Daoy (cell line): ENCODE measurements at regions not wholly inside any gene's neighbourhood (a gene's known extent, or its start where the extent isn't known, plus 50 kb on each side); places are given as distances from the start of the nearest gene placed in this dataset.
"Not testable (repeated sequence)": the region's sequence is repeated elsewhere in the genome, so short reads cannot be mapped to it uniquely, and the experiment has no call there.

Source experiments
- DNase-seq: peaks from one replicate; pipeline ENCODE4 v3.0.0-alpha.2; 2015; ENCODE audit warnings: low read depth

- no peak for DNase-seq
These were observed 54.0 kb upstream of the ANKRD28 start for GRCh38 chr3:15851735-15852134.

GRCh38 chr3:15858547-15859506 lies 61.0 kb upstream of the ANKRD28 start:
- peak; percentile 15 for DNase-seq

GRCh38 chr3:15859507-15860013 lies 61.8 kb upstream of the ANKRD28 start:
- DNase-seq, result peak; percentile 91

GRCh38 chr3:15860014-15860934 lies 62.5 kb upstream of the ANKRD28 start:
- peak; percentile 48 for DNase-seq

GRCh38 chr3:15861163-15861562 lies 63.4 kb upstream of the ANKRD28 start:
- DNase-seq, result no peak

GRCh38 chr3:15872807-15873206 lies 75.0 kb upstream of the ANKRD28 start:
- DNase-seq, result no peak

- DNase-seq, result no peak
These were observed 75.6 kb upstream of the ANKRD28 start for GRCh38 chr3:15873415-15873814.

GRCh38 chr3:15875016-15875689 lies 77.4 kb upstream of the ANKRD28 start:
- peak; percentile 17 for DNase-seq

GRCh38 chr3:15876669-15877068 lies 78.9 kb upstream of the ANKRD28 start:
- no peak for DNase-seq

GRCh38 chr3:15877813-15878212 lies 80.0 kb upstream of the ANKRD28 start:
- DNase-seq, result no peak

GRCh38 chr3:15879787-15880186 lies 82.0 kb upstream of the ANKRD28 start:
- DNase-seq, result not testable (repeated sequence)

- no peak for DNase-seq
These were observed 84.8 kb upstream of the ANKRD28 start for GRCh38 chr3:15882577-15882976.

GRCh38 chr3:15884132-15884531 lies 86.4 kb upstream of the ANKRD28 start:
- no peak for DNase-seq

- no peak for DNase-seq
These were observed 88.7 kb upstream of the ANKRD28 start for GRCh38 chr3:15886521-15886920.

GRCh38 chr3:15887261-15887660 lies 89.5 kb upstream of the ANKRD28 start:
- no peak for DNase-seq

GRCh38 chr3:15889936-15890335 lies 92.2 kb upstream of the ANKRD28 start:
- DNase-seq, result no peak

- no peak for DNase-seq
These were observed 94.8 kb upstream of the ANKRD28 start for GRCh38 chr3:15892311-15893227.

GRCh38 chr3:15894382-15894781 lies 96.6 kb upstream of the ANKRD28 start:
- no peak for DNase-seq

- DNase-seq, result no peak
These were observed 98.7 kb upstream of the ANKRD28 start for GRCh38 chr3:15896500-15896899.

GRCh38 chr3:15899388-15899787 lies 101.6 kb upstream of the ANKRD28 start:
- peak; percentile 68 for DNase-seq

- DNase-seq, result no peak
These were observed 105.4 kb upstream of the ANKRD28 start for GRCh38 chr3:15903164-15903563.
